Effector memory CD8-positive, alpha-beta T cell (primary cell): ENCODE measurements at regions not wholly inside any gene's neighbourhood (a gene's known extent, or its start where the extent isn't known, plus 50 kb on each side); places are given as distances from the start of the nearest gene placed in this dataset.

Experiments used
- ATAC-seq: fragments of 150-1000 bp; cut with Tn5 transposase; replicated peaks from 2 replicates; pipeline ENCODE4 v1.10.0; 2021; ENCODE audit warnings: mild to moderate bottlenecking, moderate library complexity
- DNase-seq, 3 experiments: peaks; one replicate each; pipeline ENCODE4 v3.0.0; 2021
- H3K27ac Mint-ChIP-seq, 2 donors: one replicate each; pipeline ENCODE4 v1.8.0; 2022; ENCODE audit warnings: mild to moderate bottlenecking in 2 of 2, mixed read lengths in 2 of 2, moderate library complexity in 2 of 2
- H3K27me3 Mint-ChIP-seq, 2 donors: one replicate each; pipeline ENCODE4 v1.8.0; 2022; ENCODE audit warnings: mixed read lengths in 2 of 2
- H3K36me3 Mint-ChIP-seq: one replicate; pipeline ENCODE4 v1.8.0; 2022; ENCODE audit warnings: mild to moderate bottlenecking, moderate library complexity, mixed read lengths; ENCODE audit not compliant: insufficient read depth
- H3K4me1 Mint-ChIP-seq, 2 donors: one replicate each; pipeline ENCODE4 v1.8.0; 2022; ENCODE audit warnings: low read depth in 2 of 2, mixed read lengths in 2 of 2
- H3K4me3 Mint-ChIP-seq, 2 donors: one replicate each; pipeline ENCODE4 v1.8.0; 2022; ENCODE audit warnings: mild to moderate bottlenecking in 2 of 2, mixed read lengths in 2 of 2, moderate library complexity in 2 of 2
- H3K9me3 Mint-ChIP-seq, 2 donors: one replicate each; pipeline ENCODE4 v1.8.0; 2022; ENCODE audit warnings: mixed read lengths in 2 of 2

DNA sequence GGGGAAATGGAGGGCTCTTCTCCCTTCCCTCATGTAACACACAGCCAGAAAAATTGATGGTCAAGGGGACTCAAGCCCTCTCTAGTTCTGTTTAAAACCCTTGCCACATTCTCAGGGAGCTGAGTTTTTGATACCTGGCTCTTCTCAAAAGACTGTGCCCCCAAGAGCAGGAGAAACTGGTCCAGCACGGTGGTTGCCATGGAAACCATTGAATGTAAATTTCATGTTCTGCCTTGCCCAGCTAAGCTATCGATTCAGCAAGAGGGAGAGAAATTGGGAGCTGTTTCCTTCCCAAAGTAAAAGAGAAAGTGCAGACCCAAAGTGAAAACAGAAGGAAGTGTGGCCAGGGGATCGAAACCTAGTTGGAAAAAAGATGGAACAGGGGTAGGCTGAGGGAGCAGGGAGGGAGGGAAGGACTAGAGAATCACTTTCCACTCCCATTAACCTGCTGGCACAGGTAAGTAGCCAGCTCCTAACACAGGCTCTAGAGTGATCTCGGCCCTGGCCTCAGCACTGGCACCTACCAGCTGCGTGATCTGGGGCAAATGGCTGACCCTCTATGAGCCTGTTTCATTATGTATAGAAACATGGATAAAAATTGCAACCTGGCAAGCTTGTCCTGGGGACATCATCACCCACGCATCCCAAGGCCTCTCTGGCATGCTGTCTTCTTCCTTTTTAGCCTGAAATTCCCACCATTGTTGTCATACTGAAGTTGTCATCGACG lies 140.9 kb downstream of the TPRA1 start:
- Mint-ChIP-seq H3K27ac (no peak overlapping the region), H3K4me1 (peaks cover 0 to 5% of the 10 kb centered on the region in 2 donors), H3K9me3 (no peaks in the 10 kb centered on the region), H3K36me3 (no peaks in the 10 kb centered on the region), H3K27me3 (peaks cover 74 to 88% of the 10 kb centered on the region in 2 donors), H3K4me3 (no peak overlapping the region)
- ATAC-seq (no peak), DNase-seq (no peak)

DNA sequence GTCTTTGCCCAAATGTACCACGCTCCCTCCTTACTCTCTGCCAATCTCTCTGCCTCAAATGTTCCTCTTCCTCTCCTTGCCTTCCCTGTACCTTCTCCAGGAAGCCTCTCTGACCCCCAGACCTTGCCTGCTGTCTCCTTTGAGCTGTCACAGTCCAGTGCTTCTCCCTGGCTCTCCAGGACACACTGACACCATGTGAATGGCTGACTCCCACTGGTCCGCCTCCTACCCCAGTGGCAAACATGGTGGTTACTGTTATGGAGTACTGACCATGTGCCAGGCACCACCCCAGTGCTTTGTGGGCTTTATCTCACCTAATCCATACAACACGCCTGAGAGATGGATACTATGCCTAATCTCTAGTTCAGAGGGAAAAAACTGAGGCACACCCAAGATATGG lies 141.9 kb downstream of the TPRA1 start:
- DNase-seq, result no peak
- no peak for ATAC-seq
- no peak overlapping the region for H3K27ac Mint-ChIP-seq
- H3K27me3 Mint-ChIP-seq, result peaks cover 69 to 87% of the 10 kb centered on the region in 2 donors
- no peak overlapping the region for H3K4me3 Mint-ChIP-seq
- peaks cover 0 to 5% of the 10 kb centered on the region in 2 donors for H3K4me1 Mint-ChIP-seq
- H3K9me3 Mint-ChIP-seq, result no peaks in the 10 kb centered on the region
- H3K36me3 Mint-ChIP-seq, result no peaks in the 10 kb centered on the region

DNA sequence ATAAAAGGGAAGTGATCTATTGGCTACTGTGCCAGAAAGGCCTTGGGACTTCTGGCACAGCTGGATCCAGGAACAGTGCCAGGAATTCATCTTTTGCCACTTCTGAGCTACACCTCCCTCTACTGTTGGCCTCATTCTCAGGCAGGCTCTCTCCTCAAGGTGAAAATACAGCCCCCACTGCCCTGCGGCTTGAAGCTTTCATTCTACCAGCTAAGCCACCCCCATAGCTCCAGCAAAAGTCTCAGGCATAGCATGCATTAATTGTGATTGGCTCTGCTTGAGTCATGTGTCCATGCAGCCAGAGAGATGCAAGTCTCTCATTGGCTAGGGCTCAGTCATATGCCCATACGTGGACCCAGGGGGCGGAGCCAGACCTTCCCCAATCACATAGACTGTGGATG lies 142.4 kb downstream of the TPRA1 start:
- DNase-seq, result no peak
- no peak overlapping the region for H3K4me3 Mint-ChIP-seq
- peaks cover 72 to 83% of the 10 kb centered on the region in 2 donors for H3K27me3 Mint-ChIP-seq
- peaks cover 0 to 5% of the 10 kb centered on the region in 2 donors for H3K4me1 Mint-ChIP-seq
- H3K9me3 Mint-ChIP-seq, result no peaks in the 10 kb centered on the region
- H3K36me3 Mint-ChIP-seq, result peaks cover 2% of the 10 kb centered on the region
- no peak overlapping the region for H3K27ac Mint-ChIP-seq
- no peak for ATAC-seq

DNA sequence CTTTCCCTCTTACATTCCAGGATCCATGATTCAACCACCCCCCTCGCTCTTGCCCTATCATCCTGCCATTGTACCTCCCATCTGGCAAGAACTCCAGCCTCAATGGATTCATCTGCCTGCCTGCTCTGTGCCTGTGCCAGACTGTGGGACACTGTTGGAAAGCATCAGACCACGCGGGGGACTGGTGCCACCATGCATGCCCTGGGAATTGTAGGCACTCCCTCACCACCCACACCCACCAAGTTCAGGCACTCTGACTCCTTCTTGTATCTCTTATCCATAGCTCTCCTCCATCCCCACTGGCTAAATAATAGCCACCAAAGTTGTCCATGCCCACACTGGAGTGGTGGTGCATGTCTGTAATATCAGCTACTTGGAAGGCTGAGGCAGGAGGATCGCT lies 143.8 kb downstream of the TPRA1 start:
- no peaks in the 10 kb centered on the region for H3K9me3 Mint-ChIP-seq
- no peak overlapping the region for H3K4me3 Mint-ChIP-seq
- H3K27ac Mint-ChIP-seq, result no peak overlapping the region
- peaks cover 0 to 1% of the 10 kb centered on the region in 2 donors for H3K4me1 Mint-ChIP-seq
- peaks cover 2% of the 10 kb centered on the region for H3K36me3 Mint-ChIP-seq
- no peak for DNase-seq
- ATAC-seq, result no peak
- H3K27me3 Mint-ChIP-seq, result peaks cover 68 to 80% of the 10 kb centered on the region in 2 donors

DNA sequence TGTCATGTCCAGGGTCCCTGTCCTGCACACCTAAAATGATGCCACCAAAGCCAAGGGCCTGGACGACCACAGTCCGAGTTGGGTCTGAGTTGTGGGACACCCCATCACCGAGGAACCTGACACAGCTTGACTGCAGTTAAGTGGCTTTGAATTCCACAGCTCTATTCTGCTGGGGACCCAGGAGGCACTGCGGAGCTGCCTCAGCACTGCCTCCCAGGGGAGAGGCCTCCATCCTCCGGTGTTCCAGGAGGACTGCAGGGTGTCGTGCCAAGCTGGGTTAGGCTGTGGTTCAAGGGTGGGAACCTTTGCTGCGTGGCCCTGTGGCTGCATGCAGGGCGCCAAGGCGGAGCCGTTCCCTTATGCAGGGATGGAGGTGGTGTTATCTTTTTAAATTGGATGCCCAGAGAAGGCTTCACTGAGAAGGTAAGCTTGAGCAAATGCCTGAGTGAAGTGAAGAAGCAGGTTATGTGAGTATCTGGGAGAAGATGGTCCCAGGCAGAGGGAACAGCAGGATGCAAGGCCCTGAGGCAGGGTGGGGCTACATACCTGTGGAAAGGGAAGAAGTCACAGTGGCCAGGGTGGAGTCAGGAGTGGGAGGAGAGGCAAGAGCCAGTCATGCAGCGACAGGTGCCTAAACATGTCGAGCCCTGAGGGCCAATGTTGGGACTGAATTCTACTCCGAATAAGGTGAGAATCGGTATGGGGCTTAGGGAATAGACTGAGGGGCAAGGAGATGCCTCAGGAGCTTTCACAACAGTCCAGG lies 144.8 kb downstream of the TPRA1 start:
- ATAC-seq (no peak), DNase-seq (no peak)
- Mint-ChIP-seq H3K4me1 (no peaks in the 10 kb centered on the region), H3K4me3 (no peak overlapping the region), H3K27ac (no peak overlapping the region), H3K36me3 (peaks cover 2% of the 10 kb centered on the region), H3K27me3 (peaks cover 66 to 79% of the 10 kb centered on the region in 2 donors), H3K9me3 (no peaks in the 10 kb centered on the region)

DNA sequence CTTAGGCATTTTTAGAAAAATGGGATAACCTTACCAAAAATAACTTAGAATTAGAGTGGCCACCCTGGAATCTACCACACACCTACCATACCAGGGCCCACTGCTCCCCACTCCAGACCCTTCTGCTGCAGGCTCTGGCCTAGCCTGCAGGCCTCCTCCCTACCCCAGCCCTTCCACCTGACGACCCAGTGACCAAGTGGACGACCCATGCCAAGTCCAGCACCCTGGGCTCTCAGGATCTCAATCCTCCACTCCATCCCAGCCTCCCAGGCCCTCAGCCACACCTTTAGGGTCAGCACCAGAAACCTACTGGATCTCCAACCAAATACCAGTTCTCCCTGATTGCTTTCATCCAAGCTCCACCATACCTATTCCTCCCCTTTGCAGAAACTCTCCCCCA lies 145.8 kb downstream of the TPRA1 start:
- Mint-ChIP-seq H3K4me3 (no peak overlapping the region), H3K27me3 (peaks cover 57 to 69% of the 10 kb centered on the region in 2 donors), H3K36me3 (peaks cover 2% of the 10 kb centered on the region), H3K4me1 (no peaks in the 10 kb centered on the region), H3K27ac (no peak overlapping the region), H3K9me3 (no peaks in the 10 kb centered on the region)
- ATAC-seq (no peak), DNase-seq (no peak)

DNA sequence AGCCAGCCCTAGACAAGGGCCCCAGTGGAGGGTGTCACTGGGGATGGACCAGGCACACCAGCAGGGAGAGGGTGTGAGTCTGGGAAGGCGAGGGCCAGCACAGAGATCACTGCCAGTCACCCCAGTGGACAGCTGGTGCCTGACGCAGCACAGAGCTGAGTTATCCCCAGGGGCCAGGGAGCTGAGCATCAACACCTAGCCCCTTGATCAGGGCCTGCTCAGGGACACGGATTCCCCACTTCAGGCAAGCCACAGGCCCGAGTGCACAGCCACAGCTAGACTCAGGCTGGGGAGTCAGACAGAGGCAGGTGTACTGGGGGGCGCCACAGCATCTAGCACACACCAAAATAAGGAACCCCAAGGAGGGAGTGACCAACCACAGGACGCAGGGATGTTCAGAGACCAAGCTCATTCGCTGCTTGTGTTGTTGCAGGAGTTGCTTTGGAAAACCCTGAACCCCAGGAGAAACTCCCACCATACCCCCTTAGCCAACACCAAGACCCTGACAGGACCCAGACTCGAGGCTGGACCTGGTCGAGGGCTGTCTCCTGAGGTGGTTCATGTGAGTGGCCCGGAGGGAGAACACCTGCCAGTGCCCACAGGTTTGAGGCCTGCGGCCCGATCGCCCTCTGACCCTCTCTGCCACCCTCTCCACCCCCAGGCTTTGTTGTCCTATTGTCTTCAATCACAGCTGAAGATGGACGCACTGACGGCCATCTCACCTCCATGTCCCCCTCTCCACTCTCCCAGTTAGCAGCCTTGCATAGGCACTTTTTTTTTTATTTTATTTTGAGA lies 146.8 kb downstream of the TPRA1 start:
- ATAC-seq, result no peak
- H3K4me3 Mint-ChIP-seq, result no peak overlapping the region
- H3K4me1 Mint-ChIP-seq, result no peaks in the 10 kb centered on the region
- H3K27me3 Mint-ChIP-seq, result peaks cover 47 to 59% of the 10 kb centered on the region in 2 donors
- peaks cover 2% of the 10 kb centered on the region for H3K36me3 Mint-ChIP-seq
- no peak for DNase-seq
- no peak overlapping the region for H3K27ac Mint-ChIP-seq
- no peaks in the 10 kb centered on the region for H3K9me3 Mint-ChIP-seq

DNA sequence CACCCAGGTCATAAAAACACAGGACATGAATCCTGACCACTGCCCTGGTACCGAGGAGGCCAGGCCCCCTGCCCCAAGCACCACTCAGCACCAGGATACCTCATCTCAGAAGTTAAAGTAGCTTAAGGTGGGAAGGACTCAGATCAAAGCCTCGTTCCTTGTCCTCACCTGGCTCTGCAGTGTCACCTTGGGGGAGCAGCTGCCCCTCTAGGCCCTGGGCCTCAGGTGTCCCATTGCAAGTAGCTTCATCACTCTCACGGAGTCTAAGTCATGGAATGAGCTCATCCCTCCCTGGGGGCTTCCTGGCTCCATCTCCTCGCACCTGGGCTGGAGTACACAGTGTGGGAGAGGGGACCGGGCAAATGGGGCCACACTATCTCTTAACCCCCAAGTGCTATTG lies 148.0 kb downstream of the TPRA1 start:
- ATAC-seq (no peak), DNase-seq (no peak)
- peaks cover 2% of the 10 kb centered on the region for H3K36me3 Mint-ChIP-seq
- no peaks in the 10 kb centered on the region for H3K9me3 Mint-ChIP-seq
- no peak overlapping the region for H3K27ac Mint-ChIP-seq
- no peaks in the 10 kb centered on the region for H3K4me1 Mint-ChIP-seq
- H3K4me3 Mint-ChIP-seq, result no peak overlapping the region
- H3K27me3 Mint-ChIP-seq, result peaks cover 34 to 46% of the 10 kb centered on the region in 2 donors

DNA sequence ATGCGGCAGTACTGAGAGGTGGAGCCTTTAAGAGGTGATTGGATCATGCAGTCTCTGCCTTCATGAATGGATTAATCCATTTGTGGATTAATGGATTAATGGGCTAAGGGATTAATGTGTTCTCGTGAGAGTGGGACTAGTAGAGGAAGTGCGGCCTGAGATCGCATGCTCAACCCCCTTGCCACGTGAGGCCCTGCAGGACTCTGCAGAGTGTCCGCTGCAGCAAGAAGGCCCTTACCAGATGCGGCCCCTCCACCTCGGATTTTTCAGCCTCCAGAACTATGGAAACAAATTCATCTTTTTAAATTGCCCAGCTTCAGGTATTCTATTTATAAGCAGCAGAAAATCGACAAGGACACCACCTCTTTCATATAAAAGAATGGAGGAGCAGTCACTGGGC lies 148.8 kb downstream of the TPRA1 start:
- H3K4me1 Mint-ChIP-seq, result no peaks in the 10 kb centered on the region
- DNase-seq (no peak), ATAC-seq (no peak)
- no peak overlapping the region for H3K4me3 Mint-ChIP-seq
- H3K27ac Mint-ChIP-seq, result no peak overlapping the region
- peaks cover 27 to 39% of the 10 kb centered on the region in 2 donors for H3K27me3 Mint-ChIP-seq
- no peaks in the 10 kb centered on the region for H3K9me3 Mint-ChIP-seq
- H3K36me3 Mint-ChIP-seq, result peaks cover 2% of the 10 kb centered on the region

DNA sequence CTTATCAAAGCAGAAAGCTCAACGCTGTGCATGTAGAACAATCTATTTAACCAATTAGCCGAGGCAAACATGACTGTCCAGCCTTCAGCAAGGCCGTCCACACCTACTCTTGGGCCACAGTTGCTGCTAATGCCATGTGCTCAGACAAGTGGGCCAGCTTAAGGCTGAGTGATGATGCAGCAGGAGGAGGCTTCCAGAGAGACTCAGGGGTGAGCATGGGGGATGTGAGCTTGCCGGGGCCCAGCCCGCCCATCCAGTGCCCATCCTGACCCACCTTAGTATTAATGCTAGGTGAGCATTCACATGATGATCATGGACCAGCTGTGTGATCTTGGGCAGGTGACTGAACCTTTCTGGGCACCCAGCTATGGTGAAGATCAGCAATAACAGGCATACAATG lies 150.1 kb downstream of the TPRA1 start:
- Mint-ChIP-seq H3K27me3 (peaks cover 18 to 27% of the 10 kb centered on the region in 2 donors), H3K27ac (no peak overlapping the region), H3K9me3 (no peaks in the 10 kb centered on the region), H3K36me3 (peaks cover 2% of the 10 kb centered on the region), H3K4me1 (no peaks in the 10 kb centered on the region), H3K4me3 (no peak overlapping the region)
- ATAC-seq (no peak), DNase-seq (no peak)

DNA sequence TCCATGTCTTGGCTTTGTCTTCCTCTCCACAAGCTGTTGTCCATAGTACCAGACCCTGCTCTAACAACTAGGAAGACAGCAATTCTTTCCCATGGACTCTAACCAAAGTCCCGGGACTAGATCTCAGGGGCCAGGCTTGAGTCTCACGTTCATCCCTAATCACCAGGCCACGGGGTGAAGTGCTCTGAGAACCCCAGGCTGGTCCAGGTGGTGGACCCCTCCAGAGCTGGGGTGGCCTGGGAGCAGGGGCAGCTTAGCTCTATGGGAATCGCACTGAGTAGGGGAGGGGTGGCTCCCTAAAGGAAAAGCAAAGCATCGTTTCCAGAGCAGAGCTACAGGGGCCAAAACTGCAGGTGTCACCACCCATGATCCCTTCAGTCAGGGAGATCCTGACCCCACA lies 150.9 kb downstream of the TPRA1 start:
- DNase-seq (no peak), ATAC-seq (no peak)
- peaks cover 2% of the 10 kb centered on the region for H3K36me3 Mint-ChIP-seq
- no peak overlapping the region for H3K4me3 Mint-ChIP-seq
- H3K4me1 Mint-ChIP-seq, result no peaks in the 10 kb centered on the region
- H3K9me3 Mint-ChIP-seq, result no peaks in the 10 kb centered on the region
- H3K27me3 Mint-ChIP-seq, result peaks cover 10 to 19% of the 10 kb centered on the region in 2 donors
- H3K27ac Mint-ChIP-seq, result no peak overlapping the region

DNA sequence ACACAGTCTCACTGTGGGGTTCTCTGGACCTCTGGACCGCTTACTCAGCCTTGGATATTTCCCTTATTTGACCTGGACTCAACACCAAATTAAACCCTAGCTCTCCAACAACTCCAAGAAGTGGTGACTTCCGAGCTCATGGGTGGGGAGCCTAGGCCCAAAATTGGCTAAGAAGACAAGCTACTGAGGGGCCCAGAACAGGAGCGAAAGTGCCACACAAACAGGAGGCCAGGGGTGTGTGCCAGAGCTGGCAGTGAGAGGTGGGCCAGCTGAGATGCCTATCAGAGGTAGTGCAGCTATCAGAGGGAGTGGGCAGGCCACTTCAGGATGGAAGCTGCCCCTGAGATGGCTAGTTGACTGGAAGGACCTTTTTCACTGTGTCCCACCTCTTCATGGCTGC lies 151.1 kb upstream of the PRR20G start:
- ATAC-seq, result no peak
- H3K36me3 Mint-ChIP-seq, result peaks cover 2% of the 10 kb centered on the region
- no peak for DNase-seq
- peaks cover 10 to 12% of the 10 kb centered on the region in 2 donors for H3K27me3 Mint-ChIP-seq
- H3K27ac Mint-ChIP-seq, result no peak overlapping the region
- H3K4me1 Mint-ChIP-seq, result no peaks in the 10 kb centered on the region
- no peak overlapping the region for H3K4me3 Mint-ChIP-seq
- no peaks in the 10 kb centered on the region for H3K9me3 Mint-ChIP-seq

DNA sequence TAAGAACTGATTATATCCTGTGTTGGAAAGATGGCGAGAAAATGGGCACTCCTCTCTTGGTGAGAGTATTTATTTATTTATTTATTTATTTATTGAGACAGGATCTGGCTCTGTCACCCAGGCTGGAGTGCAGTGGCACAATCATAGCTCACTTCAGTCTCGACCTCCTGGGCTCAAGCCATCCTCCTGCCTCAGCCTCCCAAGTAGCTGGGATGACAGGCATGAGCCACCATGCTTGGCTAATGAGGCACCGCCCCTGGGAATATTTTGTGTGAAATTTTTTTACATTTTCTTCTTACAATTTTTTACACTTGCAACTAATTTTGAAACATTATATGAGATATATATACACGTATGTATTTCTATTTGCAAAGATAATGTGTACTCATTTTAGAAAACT lies 150.5 kb upstream of the PRR20G start:
- peaks cover 9 to 10% of the 10 kb centered on the region in 2 donors for H3K27me3 Mint-ChIP-seq
- H3K9me3 Mint-ChIP-seq, result no peaks in the 10 kb centered on the region
- peaks cover under 1% of the 10 kb centered on the region for H3K36me3 Mint-ChIP-seq
- no peak overlapping the region for H3K27ac Mint-ChIP-seq
- H3K4me1 Mint-ChIP-seq, result no peaks in the 10 kb centered on the region
- ATAC-seq, result no peak
- H3K4me3 Mint-ChIP-seq, result no peak overlapping the region
- no peak for DNase-seq
